HG03025 (cell line): ENCODE measurements at regions not wholly inside any gene's neighbourhood (a gene's known extent, or its start where the extent isn't known, plus 50 kb on each side); places are given as distances from the start of the nearest gene placed in this dataset.

Experiments
- ATAC-seq: cut with Tn5 transposase; IDR thresholded peaks from one replicate; pipeline ENCODE4 v1.9.1; 2021; ENCODE audit warnings: mild to moderate bottlenecking, moderate library complexity; ENCODE audit not compliant: unreplicated experiment, low FRiP score

- no peak for ATAC-seq
Measured at GRCh38 chr13:104900191-104900817, 1635.2 kb downstream of the EFNB2 start.

GRCh38 chr13:104898484-104898883, 1637.0 kb downstream of the EFNB2 start:
- no peak for ATAC-seq

- ATAC-seq, result no peak
Measured at GRCh38 chr13:104895521-104895920, 1639.9 kb downstream of the EFNB2 start.

GRCh38 chr13:104875038-104875754, 1660.3 kb downstream of the EFNB2 start:
- no peak for ATAC-seq

- ATAC-seq, result no peak
Measured at GRCh38 chr13:104872153-104872552, 1663.3 kb downstream of the EFNB2 start.

- no peak for ATAC-seq
Measured at GRCh38 chr13:104871456-104871855, 1664.0 kb downstream of the EFNB2 start.

- ATAC-seq, result no peak
Measured at GRCh38 chr13:104869501-104869900, 1666.0 kb downstream of the EFNB2 start.

- ATAC-seq, result no peak
Measured at GRCh38 chr13:104868806-104869205, 1666.7 kb downstream of the EFNB2 start.

- no peak for ATAC-seq
Measured at GRCh38 chr13:104855581-104855980, 1679.9 kb downstream of the EFNB2 start.

GRCh38 chr13:104854698-104855097, 1680.8 kb downstream of the EFNB2 start:
- no peak for ATAC-seq

GRCh38 chr13:104854007-104854406, 1681.5 kb downstream of the EFNB2 start:
- no peak for ATAC-seq

- ATAC-seq, result no peak
Measured at GRCh38 chr13:104847922-104848321, 1687.5 kb downstream of the EFNB2 start.

- ATAC-seq, result no peak
Measured at GRCh38 chr13:104843401-104843800, 1692.1 kb downstream of the EFNB2 start.

- ATAC-seq, result no peak
Measured at GRCh38 chr13:104841110-104841509, 1694.4 kb downstream of the EFNB2 start.

- no peak for ATAC-seq
Measured at GRCh38 chr13:104837756-104838155, 1697.7 kb downstream of the EFNB2 start.

GRCh38 chr13:104833221-104833620, 1702.2 kb downstream of the EFNB2 start:
- no peak for ATAC-seq

GRCh38 chr13:104832231-104832630, 1703.2 kb downstream of the EFNB2 start:
- ATAC-seq, result no peak

GRCh38 chr13:104831831-104832230, 1703.6 kb downstream of the EFNB2 start:
- ATAC-seq, result no peak

GRCh38 chr13:104823709-104824108, 1711.8 kb downstream of the EFNB2 start:
- ATAC-seq, result no peak

- no peak for ATAC-seq
Measured at GRCh38 chr13:104823071-104823470, 1712.4 kb downstream of the EFNB2 start.

- no peak for ATAC-seq
Measured at GRCh38 chr13:104817271-104817670, 1718.2 kb downstream of the EFNB2 start.

- ATAC-seq, result no peak
Measured at GRCh38 chr13:104816726-104817125, 1718.7 kb downstream of the EFNB2 start.
